ENCODE measurements at regions not wholly inside any gene's neighbourhood (a gene's known extent, or its start where the extent isn't known, plus 50 kb on each side); places are given as distances from the start of the nearest gene placed in this dataset.

- DNase-seq, result no peak
- no peak for TF ChIP-seq POLR2A (IDR thresholded peaks at IDR 0.05)
- TF ChIP-seq, protein P1, sequence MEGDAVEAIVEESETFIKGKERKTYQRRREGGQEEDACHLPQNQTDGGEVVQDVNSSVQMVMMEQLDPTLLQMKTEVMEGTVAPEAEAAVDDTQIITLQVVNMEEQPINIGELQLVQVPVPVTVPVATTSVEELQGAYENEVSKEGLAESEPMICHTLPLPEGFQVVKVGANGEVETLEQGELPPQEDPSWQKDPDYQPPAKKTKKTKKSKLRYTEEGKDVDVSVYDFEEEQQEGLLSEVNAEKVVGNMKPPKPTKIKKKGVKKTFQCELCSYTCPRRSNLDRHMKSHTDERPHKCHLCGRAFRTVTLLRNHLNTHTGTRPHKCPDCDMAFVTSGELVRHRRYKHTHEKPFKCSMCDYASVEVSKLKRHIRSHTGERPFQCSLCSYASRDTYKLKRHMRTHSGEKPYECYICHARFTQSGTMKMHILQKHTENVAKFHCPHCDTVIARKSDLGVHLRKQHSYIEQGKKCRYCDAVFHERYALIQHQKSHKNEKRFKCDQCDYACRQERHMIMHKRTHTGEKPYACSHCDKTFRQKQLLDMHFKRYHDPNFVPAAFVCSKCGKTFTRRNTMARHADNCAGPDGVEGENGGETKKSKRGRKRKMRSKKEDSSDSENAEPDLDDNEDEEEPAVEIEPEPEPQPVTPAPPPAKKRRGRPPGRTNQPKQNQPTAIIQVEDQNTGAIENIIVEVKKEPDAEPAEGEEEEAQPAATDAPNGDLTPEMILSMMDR (IDR thresholded peaks at IDR 0.05), result no peak
- no peaks in the 10 kb centered on the region for H3K9me3 ChIP-seq
Measured at GRCh38 chrX:8851231-8851886, 50.2 kb upstream of the FAM9A start.

More at GRCh38 chrX:8851231-8851886, 50.2 kb upstream of the FAM9A start:
- Histone ChIP-seq H3K4me1 (no peaks in the 10 kb centered on the region), H3K27me3 (no peaks in the 10 kb centered on the region), H3K27ac (no peak overlapping the region), H3K36me3 (no peaks in the 10 kb centered on the region), H3K4me3 (no peak overlapping the region)

Measured in Peyer's patch (tissue), 4 donors.